HCT116 (cell line): ENCODE measurements at regions not wholly inside any gene's neighbourhood (a gene's known extent, or its start where the extent isn't known, plus 50 kb on each side); places are given as distances from the start of the nearest gene placed in this dataset.

Experiments
- ATAC-seq: fragments of 200-7000 bp; cut with Tn5 transposase; 2 replicates; pipeline ENCODE4 v1.9.1; 2020; ENCODE audit warnings: mild to moderate bottlenecking, moderate library complexity
- BruUV-seq: library from RNA; stranded (reverse); fragments of 400-500 nt; replicated peaks from 2 replicates; lab custom pipeline; 2021; lab: Mats Ljungman, UMichigan
- CTCF ChIA-PET: fragments of 300-600 bp; sonication (Branson Sonifier 250); formaldehyde crosslinking; loops from one replicate; lab custom pipeline; 2021; ENCODE audit warnings: antibody characterized with exemption; lab: Charles Lee
- POLR2A ChIA-PET: fragments of 300-600, 350-600 bp; sonication (Branson Sonifier 250); formaldehyde crosslinking; loops from one replicate; lab custom pipeline; 2021; ENCODE audit warnings: antibody characterized with exemption; lab: Charles Lee
- RAD21 ChIA-PET, 2 experiments: fragments of 300-600 bp; sonication (Branson Sonifier 250); formaldehyde crosslinking; loops; one replicate each; lab custom pipeline; 2023; ENCODE audit warnings: low total read pairs in 2 of 2; ENCODE audit not compliant: uncharacterized antibody in 2 of 2, unreplicated experiment in 2 of 2, low non-redundant PET in 1 of 2; lab: Charles Lee
- DNase-seq: peaks from one replicate; pipeline ENCODE4 v3.0.0-alpha.2; 2010; ENCODE audit warnings: low read depth, low spot score
- H2AFZ ChIP-seq: fragments of 200-600 bp; shearing (Covaris generic), sonication (generic); 2 replicates; pipeline ENCODE4 v1.6.1; 2017; ENCODE audit warnings: low read depth, mixed run types, mixed read lengths, antibody characterized with exemption, low read length; ENCODE audit not compliant: poor library complexity, severe bottlenecking
- H3K27ac ChIP-seq: 2 replicates; pipeline ENCODE4 v1.5.1; 2012; ENCODE audit warnings: low read depth, low read length
- H3K27me3 ChIP-seq: fragments of 200-600 bp; sonication (generic); 2 replicates; pipeline ENCODE4 v1.6.1; 2016; ENCODE audit warnings: mixed run types, low read length, mixed read lengths; ENCODE audit not compliant: insufficient read depth
- H3K36me3 ChIP-seq, 2 experiments: fragments of 200-500 bp in 1 of 2; fragments of 200-600 bp in 1 of 2; sonication (Bioruptor generic) in 1 of 2; sonication (generic) in 1 of 2; 2 replicates each; pipeline versions ENCODE4 v1.5.1 to v1.6.1; 2014 to 2016; ENCODE audit warnings: low read length in 2 of 2, inconsistent platforms in 1 of 2, mixed read lengths in 1 of 2, mixed run types in 1 of 2; ENCODE audit not compliant: insufficient read depth in 2 of 2, control insufficient read depth in 1 of 2
- H3K4me1 ChIP-seq, 2 experiments: fragments of 200-600 bp in 1 of 2; sonication (generic) in 1 of 2; 2 replicates each; pipeline versions ENCODE4 v1.5.1 to v1.6.1; 2012 to 2017; ENCODE audit warnings: low read length in 2 of 2, inconsistent platforms in 1 of 2, mild to moderate bottlenecking in 1 of 2, mixed read lengths in 1 of 2, mixed run types in 1 of 2, moderate library complexity in 1 of 2; ENCODE audit not compliant: insufficient read depth in 2 of 2, control insufficient read depth in 1 of 2
- H3K4me2 ChIP-seq: fragments of 200-600 bp; sonication (generic); 2 replicates; pipeline ENCODE4 v1.6.1; 2017; ENCODE audit warnings: mixed run types, low read length, mixed read lengths
- H3K4me3 ChIP-seq, 2 experiments: fragments of 200-600 bp in 1 of 2; sonication (generic) in 1 of 2; replicated peaks in 1 of 2; 2 replicates each; pipeline ENCODE4 v1.5.1; 2011 to 2016; ENCODE audit warnings: low read length in 2 of 2, control low read depth in 1 of 2, low read depth in 1 of 2, mild to moderate bottlenecking in 1 of 2, mixed read lengths in 1 of 2, mixed run types in 1 of 2
- H3K79me2 ChIP-seq: fragments of 200-600 bp; sonication (generic); 2 replicates; pipeline ENCODE4 v1.6.1; 2017; ENCODE audit warnings: mild to moderate bottlenecking, mixed run types, low read length, moderate library complexity, mixed read lengths; ENCODE audit not compliant: insufficient read depth
- H3K9ac ChIP-seq: fragments of 200-600 bp; sonication (generic); 2 replicates; pipeline ENCODE4 v1.6.1; 2016; ENCODE audit warnings: low read length, mixed read lengths
- H3K9me2 ChIP-seq: fragments of 200-600 bp; sonication (generic), shearing (Covaris generic); 2 replicates; pipeline ENCODE4 v1.6.1; 2017; ENCODE audit warnings: mixed run types, mild to moderate bottlenecking, moderate library complexity; ENCODE audit not compliant: insufficient read depth
- H3K9me3 ChIP-seq, 2 experiments: fragments of 200-500 bp in 1 of 2; fragments of 200-600 bp in 1 of 2; sonication (Bioruptor generic) in 1 of 2; sonication (generic) in 1 of 2; 2 replicates each; pipeline ENCODE4 v1.6.1; 2014 to 2017; ENCODE audit warnings: low read length in 2 of 2, mixed read lengths in 2 of 2, inconsistent platforms in 1 of 2, low read depth in 1 of 2, mild to moderate bottlenecking in 1 of 2, mixed run types in 1 of 2, moderate library complexity in 1 of 2; ENCODE audit not compliant: control insufficient read depth in 1 of 2, insufficient read depth in 1 of 2
- H4K20me1 ChIP-seq: fragments of 200-600 bp; sonication (generic), shearing (Covaris generic); 2 replicates; pipeline ENCODE4 v1.6.1; 2017; ENCODE audit warnings: mixed run types, mild to moderate bottlenecking, moderate library complexity; ENCODE audit not compliant: insufficient read depth
- CBX3 ChIP-seq: IDR thresholded peaks from 2 replicates; pipeline ENCODE4 v1.6.1; 2012; ENCODE audit warnings: low read depth
- CEBPB ChIP-seq: IDR thresholded peaks from 2 replicates; pipeline ENCODE4 v1.6.1; 2012; ENCODE audit warnings: low read depth
- EGR1 ChIP-seq: IDR thresholded peaks from 2 replicates; pipeline ENCODE4 v1.6.1; 2012; ENCODE audit warnings: low read depth
- ELF1 ChIP-seq: IDR thresholded peaks from 2 replicates; pipeline ENCODE4 v1.6.1; 2012; ENCODE audit warnings: low read depth, borderline replicate concordance
- EZH2phosphoT487 ChIP-seq: fragments of 200-600 bp; IDR thresholded peaks from 2 replicates; pipeline ENCODE4 v1.6.1; 2018; ENCODE audit warnings: antibody characterized with exemption, borderline replicate concordance
- FOSL1 ChIP-seq: IDR thresholded peaks from 2 replicates; pipeline ENCODE4 v1.6.1; 2012; ENCODE audit warnings: low read depth
- JUND ChIP-seq: IDR thresholded peaks from 2 replicates; pipeline ENCODE4 v1.6.1; 2012
- MAX ChIP-seq: IDR thresholded peaks from 2 replicates; pipeline ENCODE4 v1.6.1; 2012
- POLR2A ChIP-seq: IDR thresholded peaks from 2 replicates; pipeline ENCODE4 v1.7.0; 2011; ENCODE audit warnings: borderline replicate concordance; ENCODE audit not compliant: insufficient read depth, insufficient read length; ENCODE audit errors: extremely low read depth
- RAD21 ChIP-seq: IDR thresholded peaks from 2 replicates; pipeline ENCODE4 v1.6.1; 2012; ENCODE audit warnings: low read depth, mild to moderate bottlenecking
- REST ChIP-seq: IDR thresholded peaks from 2 replicates; pipeline ENCODE4 v1.6.1; 2012; ENCODE audit warnings: low read depth
- SIN3A ChIP-seq: IDR thresholded peaks from 2 replicates; pipeline ENCODE4 v1.6.1; 2012; ENCODE audit warnings: low read depth
- SP1 ChIP-seq: IDR thresholded peaks from 2 replicates; pipeline ENCODE4 v1.6.1; 2012; ENCODE audit warnings: low read depth
- SRF ChIP-seq: IDR thresholded peaks from 2 replicates; pipeline ENCODE4 v1.6.1; 2012; ENCODE audit warnings: low read depth
- TCF7L2 ChIP-seq: IDR thresholded peaks from 2 replicates; pipeline ENCODE4 v1.7.0; 2011; ENCODE audit warnings: borderline replicate concordance, inconsistent platforms; ENCODE audit not compliant: insufficient read depth, insufficient read length; ENCODE audit errors: extremely low read depth
- YY1 ChIP-seq: IDR thresholded peaks from 2 replicates; pipeline ENCODE4 v1.6.1; 2011; ENCODE audit warnings: low read length, low read depth, moderate library complexity, mild to moderate bottlenecking; ENCODE audit not compliant: insufficient replicate concordance; ENCODE audit errors: extremely low read depth
- ZFX ChIP-seq: fragments of 450-650 bp; IDR thresholded peaks from 2 replicates; pipeline ENCODE4 v1.6.1; 2017
- ZNF274 ChIP-seq: fragments of 200-500 bp; sonication (Bioruptor generic); IDR thresholded peaks from 2 replicates; pipeline ENCODE4 v1.6.1; 2014; ENCODE audit warnings: mild to moderate bottlenecking, low read depth, low read length, inconsistent platforms
- intact Hi-C: fragments of 100-400 bp; cut with micrococcal nuclease; formaldehyde crosslinking; loops from 2 replicates; pipeline ENCODE4 v1.10.0; 2022

DNA sequence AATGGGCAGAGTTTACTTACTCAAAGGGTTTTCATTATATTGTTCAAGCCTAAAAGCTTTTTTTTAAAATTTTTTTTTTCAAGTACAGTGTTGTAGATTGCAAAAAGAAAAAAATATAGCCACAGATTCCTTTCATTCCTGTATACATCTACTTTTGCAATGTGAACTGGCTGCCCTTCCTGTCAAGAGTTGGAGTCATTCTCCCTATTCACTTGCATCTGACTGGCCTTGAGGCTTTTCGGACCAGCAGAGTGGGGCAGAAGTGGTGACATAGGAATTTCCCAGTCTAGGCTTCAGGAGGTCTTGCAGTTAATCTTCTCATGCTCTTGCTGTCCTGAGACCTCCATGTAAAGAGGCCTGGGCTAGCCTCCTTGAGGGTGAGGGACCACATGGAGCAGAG lies 218.3 kb upstream of the CFAP20DC start (continued):
- TF ChIP-seq SRF (no peak), CEBPB (no peak), ELF1 (no peak), FOSL1 (no peak)

DNA sequence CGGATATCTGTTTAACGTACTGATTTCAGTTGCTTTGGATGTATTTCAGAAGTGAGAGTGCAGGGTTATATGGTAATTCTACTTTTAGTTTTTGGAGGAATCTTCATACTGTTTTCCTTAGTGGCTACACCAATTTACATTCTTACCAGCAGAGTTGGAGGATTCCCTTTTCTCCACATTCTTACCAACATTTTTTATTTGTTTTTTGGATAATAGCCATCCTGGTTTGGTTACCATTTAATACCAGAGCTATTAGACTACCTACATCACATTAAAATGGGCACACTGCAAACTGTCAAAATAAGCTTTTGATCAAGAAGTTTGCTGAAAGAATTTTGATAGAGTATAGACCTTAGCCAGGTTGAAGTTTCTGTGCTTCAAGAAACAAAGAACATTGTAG lies 217.2 kb upstream of the CFAP20DC start:
- Histone ChIP-seq H3K79me2 (no peaks in the 10 kb centered on the region), H3K4me3 (no peak overlapping the region), H2AFZ (no peak overlapping the region), H3K4me2 (no peak overlapping the region), H3K9me2 (no peaks in the 10 kb centered on the region), H4K20me1 (no peaks in the 10 kb centered on the region), H3K27me3 (no peaks in the 10 kb centered on the region), H3K9ac (no peak overlapping the region), H3K36me3 (no peaks in the 10 kb centered on the region), H3K27ac (no peak overlapping the region), H3K9me3 (no peaks in the 10 kb centered on the region), H3K4me1 (no peaks in the 10 kb centered on the region)
- CTCF ChIA-PET, result no interaction called here
- intact Hi-C loops, result no loop called here
- TF ChIP-seq CBX3, result no peak
- TF ChIP-seq JUND, result no peak
- TF ChIP-seq FOSL1, result no peak
- TF ChIP-seq TCF7L2, result no peak
- TF ChIP-seq SP1, result no peak
- TF ChIP-seq CEBPB, result no peak
- no peak for TF ChIP-seq MAX
- no peak for TF ChIP-seq SIN3A
- no peak for TF ChIP-seq YY1
- TF ChIP-seq ELF1, result no peak
- POLR2A ChIA-PET, result no interaction called here
- RAD21 ChIA-PET, result no interaction called here
- no TSS peak for BruUV-seq
- DNase-seq (no peak), ATAC-seq (no peak)

DNA sequence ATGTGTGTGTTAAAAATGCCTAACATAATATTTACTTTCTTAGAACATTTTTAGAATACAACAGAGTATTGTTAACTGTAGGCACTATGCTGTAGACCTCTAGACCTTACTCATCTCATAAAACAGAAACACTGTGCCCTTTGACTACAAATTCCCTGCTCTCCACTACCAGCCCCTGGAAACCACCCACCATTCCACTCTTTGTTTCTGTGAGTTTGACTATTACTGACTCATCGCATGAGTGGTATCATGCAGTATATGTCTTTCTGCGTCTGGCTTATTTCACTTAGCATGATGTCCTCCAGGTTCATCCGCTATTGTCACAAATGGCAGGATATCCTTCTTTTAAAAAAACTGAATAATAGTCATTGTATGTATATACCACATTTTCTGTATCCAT lies 216.7 kb upstream of the CFAP20DC start:
- no peak overlapping the region for H3K4me2 ChIP-seq
- H3K27ac ChIP-seq, result no peak overlapping the region
- H3K9me2 ChIP-seq, result no peaks in the 10 kb centered on the region
- no peaks in the 10 kb centered on the region for H3K79me2 ChIP-seq
- no peak overlapping the region for H3K9ac ChIP-seq
- RAD21 ChIA-PET, result no interaction called here
- H3K4me1 ChIP-seq, result no peaks in the 10 kb centered on the region
- CTCF ChIA-PET, result no interaction called here
- H3K9me3 ChIP-seq, result no peaks in the 10 kb centered on the region
- H4K20me1 ChIP-seq, result no peaks in the 10 kb centered on the region
- H3K27me3 ChIP-seq, result no peaks in the 10 kb centered on the region
- POLR2A ChIA-PET, result no interaction called here
- DNase-seq (no peak), ATAC-seq (no peak)
- intact Hi-C loops, result no loop called here
- BruUV-seq, result no TSS peak
- H2AFZ ChIP-seq, result no peak overlapping the region
- TF ChIP-seq SRF (no peak), RAD21 (no peak), SP1 (no peak), JUND (no peak), EGR1 (no peak), EZH2phosphoT487 (no peak), ZFX (no peak), POLR2A (no peak), SIN3A (no peak), REST (no peak), TCF7L2 (no peak), FOSL1 (no peak), ZNF274 (no peak)
- H3K36me3 ChIP-seq, result no peaks in the 10 kb centered on the region
- H3K4me3 ChIP-seq, result no peak overlapping the region
